NOMO-1 treated with DMSO at 0.1 percent for 48 hours (cell line): ENCODE measurements at regions not wholly inside any gene's neighbourhood (a gene's known extent, or its start where the extent isn't known, plus 50 kb on each side); places are given as distances from the start of the nearest gene placed in this dataset.

Experiments
- DNase-seq: peaks from one replicate; lab custom pipeline; 2025; ENCODE audit not compliant: unreplicated experiment; lab: John Stamatoyannopoulos, UW

GRCh38 chr9:107064378-107064777, 201.4 kb downstream of the ZNF462 start:
- DNase-seq: no peak

- no peak for DNase-seq
Observed at GRCh38 chr9:107065549-107065948, 202.6 kb downstream of the ZNF462 start.

- no peak for DNase-seq
Observed at GRCh38 chr9:107067739-107068416, 204.9 kb downstream of the ZNF462 start.

GRCh38 chr9:107068581-107068980, 205.6 kb downstream of the ZNF462 start:
- DNase-seq: no peak

GRCh38 chr9:107070586-107070985, 207.6 kb downstream of the ZNF462 start:
- no peak for DNase-seq

GRCh38 chr9:107078061-107078460, 205.0 kb upstream of the RAD23B start:
- no peak for DNase-seq

GRCh38 chr9:107079589-107079988, 203.5 kb upstream of the RAD23B start:
- DNase-seq: no peak

- DNase-seq: no peak
Observed at GRCh38 chr9:107080130-107080529, 202.9 kb upstream of the RAD23B start.

- no peak for DNase-seq
Observed at GRCh38 chr9:107086460-107086859, 196.6 kb upstream of the RAD23B start.

- no peak for DNase-seq
Observed at GRCh38 chr9:107087222-107087621, 195.9 kb upstream of the RAD23B start.

- no peak for DNase-seq
Observed at GRCh38 chr9:107090218-107090617, 192.9 kb upstream of the RAD23B start.

GRCh38 chr9:107093365-107094060, 189.6 kb upstream of the RAD23B start:
- no peak for DNase-seq

GRCh38 chr9:107094370-107094769, 188.7 kb upstream of the RAD23B start:
- no peak for DNase-seq

- no peak for DNase-seq
Observed at GRCh38 chr9:107100591-107100990, 182.5 kb upstream of the RAD23B start.

- no peak for DNase-seq
Observed at GRCh38 chr9:107102011-107102410, 181.1 kb upstream of the RAD23B start.

GRCh38 chr9:107103621-107104020, 179.5 kb upstream of the RAD23B start:
- DNase-seq: no peak

- DNase-seq: no peak
Observed at GRCh38 chr9:107105784-107106183, 177.3 kb upstream of the RAD23B start.

- no peak for DNase-seq
Observed at GRCh38 chr9:107106416-107106815, 176.7 kb upstream of the RAD23B start.

GRCh38 chr9:107108342-107109130, 174.5 kb upstream of the RAD23B start:
- DNase-seq: no peak

GRCh38 chr9:107109324-107109723, 173.8 kb upstream of the RAD23B start:
- no peak for DNase-seq

- DNase-seq: no peak
Observed at GRCh38 chr9:107110153-107110552, 172.9 kb upstream of the RAD23B start.

GRCh38 chr9:107112707-107113243, 170.3 kb upstream of the RAD23B start:
- no peak for DNase-seq
